ENCODE measurements at regions not wholly inside any gene's neighbourhood (a gene's known extent, or its start where the extent isn't known, plus 50 kb on each side); places are given as distances from the start of the nearest gene placed in this dataset.

DNA sequence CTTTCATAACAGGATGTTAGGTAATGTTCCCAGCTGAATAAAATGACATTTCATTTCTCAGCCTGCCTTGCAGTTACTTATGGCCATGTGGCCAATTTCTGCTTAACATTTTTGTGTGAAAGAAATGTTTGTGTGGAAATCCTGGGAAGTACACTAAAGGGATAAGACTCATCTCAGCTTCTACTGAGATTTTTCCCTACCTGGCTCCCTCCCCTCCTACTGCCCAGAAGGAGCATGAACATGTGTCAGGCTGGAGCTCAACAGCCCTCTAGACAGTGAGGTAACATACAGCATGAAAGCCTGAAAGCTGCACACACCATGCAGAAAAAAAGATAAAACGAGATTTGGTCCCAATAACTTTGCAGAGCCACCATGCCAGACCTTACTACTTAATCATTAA lies 288.4 kb upstream of the COX7C start:
- H3K9me3 ChIP-seq (ENCODE audit: insufficient read depth, low read depth, low read length), result no peaks in the 10 kb centered on the region
- H4K20me1 ChIP-seq (ENCODE audit: insufficient read depth, low read length, poor library complexity, severe bottlenecking), result no peaks in the 10 kb centered on the region
- H3F3A ChIP-seq (ENCODE audit: low read depth), result no peaks in the 10 kb centered on the region
- no peaks in the 10 kb centered on the region for H3K9me2 ChIP-seq (replicated peaks; ENCODE audit: low read depth, low read length)
- no peaks in the 10 kb centered on the region for H3K36me3 ChIP-seq (ENCODE audit: insufficient read depth, low read length)
- H3K4me1 ChIP-seq (ENCODE audit: insufficient read depth, low read length, poor library complexity, severe bottlenecking), result no peaks in the 10 kb centered on the region
- no peak overlapping the region for H3K4me2 ChIP-seq (ENCODE audit: low read depth, low read length, poor library complexity, severe bottlenecking)
- no peaks in the 10 kb centered on the region for H3K79me2 ChIP-seq (ENCODE audit: insufficient read depth, low read length)
- H3K4me3 ChIP-seq (ENCODE audit: low read length, poor library complexity, severe bottlenecking), result no peak overlapping the region
- TF ChIP-seq, protein P1, sequence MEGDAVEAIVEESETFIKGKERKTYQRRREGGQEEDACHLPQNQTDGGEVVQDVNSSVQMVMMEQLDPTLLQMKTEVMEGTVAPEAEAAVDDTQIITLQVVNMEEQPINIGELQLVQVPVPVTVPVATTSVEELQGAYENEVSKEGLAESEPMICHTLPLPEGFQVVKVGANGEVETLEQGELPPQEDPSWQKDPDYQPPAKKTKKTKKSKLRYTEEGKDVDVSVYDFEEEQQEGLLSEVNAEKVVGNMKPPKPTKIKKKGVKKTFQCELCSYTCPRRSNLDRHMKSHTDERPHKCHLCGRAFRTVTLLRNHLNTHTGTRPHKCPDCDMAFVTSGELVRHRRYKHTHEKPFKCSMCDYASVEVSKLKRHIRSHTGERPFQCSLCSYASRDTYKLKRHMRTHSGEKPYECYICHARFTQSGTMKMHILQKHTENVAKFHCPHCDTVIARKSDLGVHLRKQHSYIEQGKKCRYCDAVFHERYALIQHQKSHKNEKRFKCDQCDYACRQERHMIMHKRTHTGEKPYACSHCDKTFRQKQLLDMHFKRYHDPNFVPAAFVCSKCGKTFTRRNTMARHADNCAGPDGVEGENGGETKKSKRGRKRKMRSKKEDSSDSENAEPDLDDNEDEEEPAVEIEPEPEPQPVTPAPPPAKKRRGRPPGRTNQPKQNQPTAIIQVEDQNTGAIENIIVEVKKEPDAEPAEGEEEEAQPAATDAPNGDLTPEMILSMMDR (conservative IDR thresholded peaks at IDR 0.05; ENCODE audit: low read length), result no peak
- no peak for TF ChIP-seq EZH2phosphoT487 (IDR thresholded peaks at IDR 0.05; ENCODE audit: borderline replicate concordance)
- H2AFZ ChIP-seq (ENCODE audit: low read length), result no peak overlapping the region
- H3K9ac ChIP-seq (ENCODE audit: low read depth, low read length, poor library complexity, severe bottlenecking), result no peak overlapping the region
- no peaks in the 10 kb centered on the region for H3K27me3 ChIP-seq (ENCODE audit: insufficient read depth, low read length, poor library complexity, severe bottlenecking)

DNA sequence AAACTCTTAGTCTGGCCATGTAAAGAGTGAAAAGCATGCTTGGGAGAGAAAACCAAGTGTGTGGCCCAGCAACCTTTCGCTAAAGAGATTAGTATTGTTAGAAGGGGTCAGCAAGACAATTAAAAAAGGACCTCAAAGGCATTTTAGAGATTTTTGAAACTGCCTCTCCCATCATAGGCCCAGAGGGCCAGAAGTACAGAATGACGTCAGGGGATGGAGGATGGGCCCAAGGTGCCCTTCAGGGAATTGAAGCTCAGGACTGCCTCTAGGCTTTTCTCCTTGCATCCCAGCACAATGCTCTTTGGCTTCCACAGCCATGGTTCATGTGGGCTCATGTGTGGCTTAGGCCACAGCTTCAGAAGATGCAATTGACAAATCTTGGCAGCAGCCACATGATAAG lies 287.0 kb upstream of the COX7C start:
- H3K79me2 ChIP-seq (ENCODE audit: insufficient read depth, low read length), result no peaks in the 10 kb centered on the region
- H2AFZ ChIP-seq (ENCODE audit: low read length), result no peak overlapping the region
- no peak for TF ChIP-seq EZH2phosphoT487 (IDR thresholded peaks at IDR 0.05; ENCODE audit: borderline replicate concordance)
- TF ChIP-seq, protein P1 (conservative IDR thresholded peaks at IDR 0.05; ENCODE audit: low read length), result no peak
- H3K9ac ChIP-seq (ENCODE audit: low read depth, low read length, poor library complexity, severe bottlenecking), result no peak overlapping the region
- no peak overlapping the region for H3K4me2 ChIP-seq (ENCODE audit: low read depth, low read length, poor library complexity, severe bottlenecking)
- no peaks in the 10 kb centered on the region for H3K36me3 ChIP-seq (ENCODE audit: insufficient read depth, low read length)
- no peaks in the 10 kb centered on the region for H3F3A ChIP-seq (ENCODE audit: low read depth)
- no peaks in the 10 kb centered on the region for H4K20me1 ChIP-seq (ENCODE audit: insufficient read depth, low read length, poor library complexity, severe bottlenecking)
- no peaks in the 10 kb centered on the region for H3K9me3 ChIP-seq (ENCODE audit: insufficient read depth, low read depth, low read length)
- H3K27me3 ChIP-seq (ENCODE audit: insufficient read depth, low read length, poor library complexity, severe bottlenecking), result no peaks in the 10 kb centered on the region
- no peaks in the 10 kb centered on the region for H3K9me2 ChIP-seq (replicated peaks; ENCODE audit: low read depth, low read length)
- no peaks in the 10 kb centered on the region for H3K4me1 ChIP-seq (ENCODE audit: insufficient read depth, low read length, poor library complexity, severe bottlenecking)
- no peak overlapping the region for H3K4me3 ChIP-seq (ENCODE audit: low read length, poor library complexity, severe bottlenecking)

DNA sequence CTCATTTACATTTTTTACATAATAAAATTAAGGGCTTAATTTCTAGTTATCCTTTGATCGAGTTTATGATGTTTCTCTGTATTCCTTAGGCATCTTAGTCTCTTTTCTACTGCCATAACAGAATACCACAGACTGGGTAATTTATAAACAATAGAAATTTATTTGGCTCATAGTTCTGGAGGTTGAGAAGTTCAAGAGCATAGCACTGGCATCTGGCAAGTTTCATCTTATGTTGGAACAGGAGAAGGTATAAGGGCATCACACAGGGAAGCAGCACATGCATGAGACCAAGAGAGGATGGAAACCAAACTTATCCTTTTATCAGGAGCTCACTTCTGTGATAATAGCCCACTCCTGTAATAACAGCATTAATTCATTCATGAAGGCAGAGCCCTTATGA lies 284.9 kb upstream of the COX7C start:
- no peaks in the 10 kb centered on the region for H3K27me3 ChIP-seq (ENCODE audit: insufficient read depth, low read length, poor library complexity, severe bottlenecking)
- no peaks in the 10 kb centered on the region for H3K9me3 ChIP-seq (ENCODE audit: insufficient read depth, low read depth, low read length)
- no peak overlapping the region for H3K4me3 ChIP-seq (ENCODE audit: low read length, poor library complexity, severe bottlenecking)
- no peaks in the 10 kb centered on the region for H3K36me3 ChIP-seq (ENCODE audit: insufficient read depth, low read length)
- H3K79me2 ChIP-seq (ENCODE audit: insufficient read depth, low read length), result no peaks in the 10 kb centered on the region
- no peak overlapping the region for H3K4me2 ChIP-seq (ENCODE audit: low read depth, low read length, poor library complexity, severe bottlenecking)
- no peak overlapping the region for H2AFZ ChIP-seq (ENCODE audit: low read length)
- H4K20me1 ChIP-seq (ENCODE audit: insufficient read depth, low read length, poor library complexity, severe bottlenecking), result no peaks in the 10 kb centered on the region
- no peak for TF ChIP-seq EZH2phosphoT487 (IDR thresholded peaks at IDR 0.05; ENCODE audit: borderline replicate concordance)
- TF ChIP-seq, protein P1 (conservative IDR thresholded peaks at IDR 0.05; ENCODE audit: low read length), result no peak
- no peaks in the 10 kb centered on the region for H3K4me1 ChIP-seq (ENCODE audit: insufficient read depth, low read length, poor library complexity, severe bottlenecking)
- no peaks in the 10 kb centered on the region for H3K9me2 ChIP-seq (replicated peaks; ENCODE audit: low read depth, low read length)
- H3F3A ChIP-seq (ENCODE audit: low read depth), result no peaks in the 10 kb centered on the region
- no peak overlapping the region for H3K9ac ChIP-seq (ENCODE audit: low read depth, low read length, poor library complexity, severe bottlenecking)

Measured in Loucy (cell line).